Kidney tubule cell (primary cell): ENCODE measurements at regions not wholly inside any gene's neighbourhood (a gene's known extent, or its start where the extent isn't known, plus 50 kb on each side); places are given as distances from the start of the nearest gene placed in this dataset.
"Not testable (repeated sequence)": the region's sequence is repeated elsewhere in the genome, so short reads cannot be mapped to it uniquely, and the experiment has no call there.

Source experiments
- DNase-seq: peaks from one replicate; pipeline ENCODE4 v3.0.0-alpha.2; 2018; ENCODE audit warnings: low spot score

GRCh38 chr2:60247471-60247870 lies 306.0 kb downstream of the BCL11A start:
- DNase-seq = no peak

DNA sequence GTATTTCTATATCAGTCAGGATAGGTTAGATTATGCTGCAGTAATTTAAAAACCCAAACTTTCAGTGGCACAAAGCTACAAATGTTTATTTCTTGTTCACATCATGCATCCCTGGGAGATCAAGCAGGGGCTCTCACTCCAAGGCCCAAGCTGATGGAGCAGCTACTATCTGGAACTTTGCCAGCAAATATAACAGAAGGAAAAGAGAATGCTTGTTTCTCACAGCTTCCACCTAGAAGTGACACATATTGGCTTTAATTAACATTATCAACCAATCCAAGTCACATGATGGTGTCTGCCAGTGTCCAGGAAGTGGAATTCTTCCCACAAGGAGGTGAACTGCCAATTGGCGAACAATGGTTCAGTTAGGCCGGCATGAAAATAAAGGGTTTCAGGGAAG lies 306.9 kb downstream of the BCL11A start:
- no peak for DNase-seq

DNA sequence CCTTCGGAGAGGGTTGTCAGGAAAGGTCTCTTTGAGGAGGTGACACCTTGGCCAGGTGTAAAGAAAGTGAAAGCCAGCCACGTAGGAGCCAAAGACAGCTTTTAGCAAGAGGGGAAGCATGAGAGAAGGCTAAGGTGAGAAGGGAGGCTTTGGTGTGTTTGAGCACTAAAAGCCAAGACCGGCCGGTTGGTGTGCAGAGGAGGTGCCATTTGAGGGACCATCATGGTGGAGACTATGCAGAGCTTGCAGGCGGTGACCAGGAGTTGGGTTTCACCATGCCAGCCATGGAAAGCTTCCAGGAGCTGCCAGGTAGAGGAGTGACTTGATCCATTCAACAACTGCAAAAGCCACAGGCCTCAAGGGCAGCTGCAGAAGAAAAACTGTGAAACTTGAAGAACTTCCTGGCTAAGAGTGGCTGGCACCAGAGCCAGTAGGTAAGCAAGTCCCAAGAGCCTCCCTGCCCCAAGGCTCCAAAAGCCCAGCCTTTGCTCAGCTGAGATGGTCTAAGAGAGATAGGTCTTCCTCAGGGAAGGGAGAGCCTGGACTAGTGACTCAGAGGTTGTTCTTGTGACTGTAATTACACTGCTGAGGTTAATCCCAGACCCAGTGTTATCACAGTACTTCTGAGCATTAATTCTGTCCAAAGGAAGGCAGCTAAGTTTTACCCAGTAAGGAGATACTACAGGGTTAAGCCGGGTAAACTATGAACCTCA lies 319.0 kb downstream of the BCL11A start:
- no peak for DNase-seq

DNA sequence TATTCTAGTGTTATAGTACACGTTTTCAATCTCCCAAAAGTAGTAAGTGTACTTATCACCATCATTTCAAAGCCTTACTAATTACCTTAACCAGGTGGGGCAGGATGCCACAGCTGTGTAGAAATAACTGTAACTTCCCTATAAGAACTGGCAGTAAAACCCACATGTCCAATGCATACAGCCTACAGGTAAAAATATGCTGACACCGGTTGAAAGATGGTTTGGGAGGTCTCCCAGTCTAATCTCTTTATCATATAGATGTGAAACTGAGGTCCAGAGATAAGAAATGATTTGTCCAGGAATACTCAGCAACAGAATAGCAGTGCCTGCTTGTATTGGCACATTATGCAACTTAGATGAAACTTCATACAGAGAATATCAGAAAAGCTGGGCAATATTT lies 322.9 kb downstream of the BCL11A start:
- no peak for DNase-seq

GRCh38 chr2:60230037-60230436 lies 323.4 kb downstream of the BCL11A start:
- no peak for DNase-seq

DNA sequence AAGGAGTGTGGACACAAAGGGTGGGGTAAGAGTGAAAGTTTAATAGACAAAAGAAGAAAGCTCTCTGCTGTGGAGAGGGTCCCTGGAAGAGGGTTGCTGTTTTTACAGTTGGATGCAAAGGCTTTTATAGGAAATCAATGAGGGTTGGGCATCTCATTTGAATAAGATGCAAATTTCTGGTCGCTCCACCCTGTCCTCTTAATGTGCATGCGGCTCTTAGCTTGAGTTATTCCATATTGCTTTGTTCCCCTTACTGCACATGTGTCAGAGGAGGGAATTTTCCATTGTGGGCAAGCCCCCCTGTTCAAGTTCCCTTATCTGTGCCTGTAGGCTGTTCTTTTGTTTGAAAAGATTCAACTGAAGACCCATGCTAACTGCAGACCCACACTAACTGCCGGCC lies 326.5 kb downstream of the BCL11A start:
- DNase-seq = no peak

- no peak for DNase-seq
Observed at GRCh38 chr2:60226191-60226590, 327.3 kb downstream of the BCL11A start.

DNA sequence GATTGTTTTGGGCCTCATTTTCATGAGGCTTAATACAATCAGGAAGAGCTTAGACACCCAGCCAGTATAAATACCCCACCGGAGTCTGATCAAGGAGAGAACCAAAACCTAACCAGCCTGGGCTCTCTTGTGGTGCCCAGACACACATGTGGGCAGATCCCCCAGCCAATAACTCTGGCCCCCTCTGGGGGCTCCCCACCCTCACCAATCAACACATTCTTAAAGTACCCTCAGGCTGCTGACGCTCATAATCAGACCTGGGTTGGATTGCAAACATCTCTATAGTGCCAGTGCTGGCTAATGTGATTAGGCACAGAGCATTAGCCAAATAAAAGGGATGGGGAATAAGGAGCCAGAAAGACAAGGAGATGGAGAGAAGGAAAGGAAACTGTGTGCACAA lies 329.6 kb downstream of the BCL11A start:
- no peak for DNase-seq

DNA sequence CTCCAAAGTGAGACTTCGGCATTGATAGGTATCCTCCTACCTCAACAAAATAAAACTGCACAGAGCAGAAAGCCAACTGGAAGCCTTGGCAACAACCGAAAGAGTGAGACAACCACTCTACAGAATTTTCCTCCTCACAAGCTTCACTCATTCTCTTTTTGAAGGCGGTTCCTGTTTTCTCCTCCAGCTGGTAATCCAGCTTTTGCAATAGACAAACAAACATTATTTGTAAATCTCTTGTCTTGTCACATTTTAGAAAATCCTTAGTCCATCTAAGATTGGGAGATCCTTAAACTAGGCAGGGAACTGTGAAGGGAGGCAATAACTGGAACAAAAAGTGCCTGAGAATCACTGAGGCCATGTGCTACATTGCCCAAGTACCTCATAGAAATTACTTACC lies 332.4 kb downstream of the BCL11A start:
- no peak for DNase-seq

DNA sequence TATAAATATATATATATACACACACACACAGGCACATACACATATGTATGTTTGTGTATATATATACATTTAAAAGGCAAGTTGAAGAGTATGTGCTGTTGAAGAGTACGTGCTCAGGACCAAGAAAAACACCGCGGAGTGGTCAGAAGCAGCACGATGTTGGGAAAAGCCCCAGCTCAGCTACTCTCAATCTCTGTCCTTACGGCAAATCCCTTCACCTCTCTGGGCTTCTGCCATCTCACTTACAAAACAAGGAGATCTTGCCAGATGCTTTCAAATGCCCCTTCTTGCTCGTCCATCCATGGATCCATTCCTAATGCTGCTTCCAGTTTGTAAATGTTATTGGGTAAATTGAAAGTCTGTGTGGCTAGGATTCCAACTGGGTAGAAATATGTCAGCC lies 333.9 kb downstream of the BCL11A start:
- no peak for DNase-seq

DNA sequence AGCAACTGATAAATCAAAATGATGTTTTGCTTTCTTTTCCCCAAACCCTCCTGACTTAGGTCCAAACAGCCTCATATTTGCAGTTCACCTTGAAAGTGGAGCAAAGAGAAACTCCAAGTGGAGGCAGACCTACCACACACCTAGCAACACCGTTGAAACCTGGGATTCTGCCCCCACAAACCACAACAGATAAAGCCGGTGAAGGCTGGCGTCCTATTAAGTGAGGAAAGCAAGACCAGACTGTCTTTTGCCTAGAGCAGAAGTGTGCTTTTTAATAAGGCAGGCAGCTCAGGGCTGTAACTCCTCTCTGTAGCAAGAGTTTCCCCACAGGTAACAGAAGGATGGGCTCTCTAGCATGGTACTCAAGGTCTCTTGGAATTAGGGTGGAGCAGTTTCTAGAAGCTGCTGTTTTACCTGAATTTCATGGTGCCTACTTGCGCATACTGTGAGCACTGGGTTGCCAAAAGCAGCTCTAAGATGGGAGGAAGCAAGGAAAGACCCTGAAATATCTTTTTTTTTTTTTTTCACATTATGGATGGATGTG lies 336.9 kb downstream of the BCL11A start:
- DNase-seq = no peak

DNA sequence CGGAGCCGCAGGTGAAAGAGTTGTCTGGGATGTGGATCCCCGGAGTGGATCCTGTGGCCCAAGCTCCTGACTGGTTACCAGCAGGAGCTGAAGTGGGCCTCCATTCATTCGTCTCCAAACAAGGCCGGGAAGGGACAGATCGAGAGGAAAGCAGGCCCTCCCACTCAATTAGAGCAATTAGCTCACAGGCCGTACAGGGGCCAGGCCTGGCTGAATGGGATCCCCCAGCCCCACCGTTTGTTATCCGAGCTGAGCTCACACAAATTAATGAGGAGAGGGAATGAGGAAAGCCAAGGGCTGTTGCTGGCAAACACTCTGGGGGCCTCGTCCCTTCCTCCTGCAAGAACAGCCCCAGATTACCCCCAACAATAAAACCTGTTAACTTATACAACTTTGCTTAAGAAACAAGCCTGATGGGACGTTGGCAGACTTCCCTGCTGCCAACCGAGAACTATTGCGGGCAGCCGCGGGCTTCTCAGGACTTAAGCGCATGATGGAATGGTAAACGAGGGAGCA lies 338.0 kb downstream of the BCL11A start:
- no peak for DNase-seq

- DNase-seq = no peak
Observed at GRCh38 chr2:60214626-60214875, 338.9 kb downstream of the BCL11A start.

DNA sequence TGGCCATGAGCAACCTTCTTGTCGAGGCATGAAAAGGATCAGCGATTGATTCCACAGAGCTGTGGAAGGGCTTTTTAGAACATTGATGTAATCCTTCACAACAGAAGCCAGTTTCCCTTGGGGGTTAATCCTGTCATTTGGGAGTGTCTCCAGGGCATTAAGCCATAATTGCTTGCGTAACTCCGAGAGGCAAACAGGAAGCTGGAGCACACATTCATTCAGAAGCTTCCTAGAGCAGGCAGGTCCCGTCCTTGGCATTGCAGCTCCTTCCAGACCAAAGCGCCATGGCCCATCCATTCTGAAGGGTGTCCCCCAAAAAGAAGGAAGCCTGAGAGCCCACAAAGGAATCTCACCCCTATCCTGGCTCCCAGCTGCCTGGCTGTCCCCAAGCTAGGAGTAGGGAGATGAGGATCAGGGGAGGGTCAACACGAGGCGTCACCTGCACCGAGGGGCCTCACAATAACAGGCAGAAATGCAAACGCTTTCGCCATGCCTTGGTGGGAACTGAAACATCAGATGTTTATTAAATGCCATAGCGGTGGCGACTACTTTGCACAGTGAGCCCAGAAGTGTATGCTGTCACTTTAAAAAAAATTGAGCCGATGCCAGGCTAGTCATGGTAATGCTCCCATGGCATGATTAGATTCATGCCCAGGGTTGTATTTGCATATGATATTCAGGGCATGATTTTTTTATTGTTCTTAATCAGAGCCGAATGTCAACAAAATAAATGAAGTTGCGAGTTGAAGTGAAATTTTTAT lies 339.4 kb downstream of the BCL11A start:
- DNase-seq = peak; percentile 3

DNA sequence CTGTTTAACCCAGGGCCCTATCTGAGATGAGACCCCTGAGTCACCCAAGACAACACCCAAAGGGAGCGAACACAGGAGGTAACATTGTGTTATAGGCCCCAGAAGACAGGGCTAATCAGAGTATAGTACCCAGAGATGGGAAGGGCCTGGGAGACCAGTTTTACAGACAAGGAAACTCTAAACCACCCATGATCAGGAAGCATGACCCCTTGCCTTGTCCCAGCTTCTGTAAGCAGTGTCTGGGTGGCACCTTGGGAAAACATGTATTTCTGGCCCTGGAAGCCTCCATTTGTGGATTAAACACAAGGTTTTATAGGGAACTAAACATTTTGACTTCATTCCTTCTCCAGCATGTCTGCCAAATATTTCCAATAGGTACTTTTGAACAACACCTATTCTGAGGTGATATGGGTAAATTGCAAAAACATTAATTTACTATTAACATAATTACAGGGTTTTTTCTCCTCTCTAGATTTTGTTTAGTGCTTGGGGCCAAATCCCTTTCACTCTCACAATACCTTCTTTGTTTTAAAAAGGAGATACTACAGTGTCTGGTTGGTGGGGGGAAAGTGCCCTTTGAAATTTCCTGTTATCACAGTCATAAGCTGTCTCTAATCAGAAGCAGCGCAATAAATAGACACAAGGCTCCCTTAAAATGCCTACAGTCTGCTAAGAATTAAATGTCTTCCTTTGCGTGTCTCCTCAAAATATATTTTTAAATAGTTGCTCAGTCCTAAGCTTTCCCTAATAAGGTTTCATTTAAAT lies 341.1 kb downstream of the BCL11A start:
- no peak for DNase-seq

DNA sequence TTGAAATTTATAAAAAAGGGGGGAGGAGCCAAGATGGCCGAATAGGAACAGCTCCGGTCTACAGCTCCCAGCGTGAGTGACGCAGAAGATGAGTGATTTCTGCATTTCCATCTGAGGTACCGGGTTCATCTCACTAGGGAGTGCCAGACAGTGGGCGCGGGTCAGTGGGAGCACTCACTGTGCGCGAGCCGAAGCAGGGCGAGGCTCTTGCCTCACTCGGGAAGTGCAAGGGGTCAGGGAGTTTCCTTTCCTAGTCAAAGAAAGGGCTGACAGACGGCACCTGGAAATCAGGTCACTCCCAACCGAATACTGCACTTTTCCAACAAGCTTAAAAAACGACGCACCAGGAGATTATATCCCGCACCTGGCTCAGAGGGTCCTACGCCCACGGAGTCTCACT lies 364.4 kb downstream of the BCL11A start:
- not testable (repeated sequence) for DNase-seq

DNA sequence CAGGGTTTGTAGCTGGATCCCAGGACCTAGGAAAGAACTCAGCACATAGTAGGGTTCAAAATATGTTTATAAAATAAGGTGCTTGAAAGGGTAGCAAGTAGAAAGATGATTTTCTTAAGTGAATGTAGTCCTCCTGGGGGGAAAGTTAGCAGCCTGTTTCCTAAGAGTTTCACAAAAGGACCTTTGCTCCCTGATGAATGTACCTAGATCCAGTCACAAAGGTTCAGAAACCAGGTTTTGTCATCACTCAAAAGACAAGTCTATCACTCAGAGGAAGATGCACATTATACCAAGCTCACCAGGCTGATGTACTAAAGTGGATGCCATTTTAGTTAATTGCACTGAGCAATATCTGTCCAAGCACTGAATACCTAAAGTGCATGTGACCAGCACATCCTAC lies 378.2 kb downstream of the BCL11A start:
- no peak for DNase-seq

DNA sequence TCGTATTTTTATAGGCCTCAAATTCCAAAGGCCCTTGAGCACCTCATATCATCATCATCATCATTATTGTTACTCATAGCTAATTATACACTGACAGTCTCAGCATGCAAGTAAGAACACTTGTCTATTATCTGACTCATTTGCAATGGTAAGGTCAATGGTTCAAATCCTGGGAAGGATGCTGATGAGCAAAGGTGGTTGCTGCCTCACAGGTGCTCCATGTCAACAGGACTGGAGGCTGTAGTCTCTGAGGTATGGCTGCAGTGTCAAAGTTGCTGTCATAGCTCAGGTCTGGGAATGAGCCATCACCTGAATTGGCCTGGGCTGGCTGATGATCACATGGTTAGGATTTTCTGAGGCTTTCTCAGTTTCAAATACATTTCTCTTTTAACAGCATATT lies 379.3 kb downstream of the BCL11A start:
- DNase-seq = no peak

GRCh38 chr2:60172801-60173200 lies 380.7 kb downstream of the BCL11A start:
- DNase-seq = no peak

DNA sequence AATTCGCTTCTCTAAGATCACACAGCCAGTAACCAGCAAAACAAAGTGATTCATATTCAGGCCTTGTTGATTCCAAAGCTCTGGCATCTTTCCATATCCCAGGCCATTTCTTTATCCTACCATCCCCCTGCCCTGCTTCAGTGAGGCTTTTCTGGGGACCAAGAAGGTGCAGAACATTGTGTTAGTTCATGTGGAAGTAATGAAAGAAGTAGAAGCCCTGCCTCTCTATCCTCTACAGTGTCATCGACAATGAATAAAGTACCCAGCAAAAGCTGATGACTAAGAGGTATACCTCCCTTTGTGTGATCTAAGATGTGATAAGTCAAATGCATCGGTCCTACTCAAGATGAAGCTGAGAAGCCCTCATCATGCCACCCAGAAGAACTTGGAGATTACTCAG lies 383.2 kb downstream of the BCL11A start:
- no peak for DNase-seq

DNA sequence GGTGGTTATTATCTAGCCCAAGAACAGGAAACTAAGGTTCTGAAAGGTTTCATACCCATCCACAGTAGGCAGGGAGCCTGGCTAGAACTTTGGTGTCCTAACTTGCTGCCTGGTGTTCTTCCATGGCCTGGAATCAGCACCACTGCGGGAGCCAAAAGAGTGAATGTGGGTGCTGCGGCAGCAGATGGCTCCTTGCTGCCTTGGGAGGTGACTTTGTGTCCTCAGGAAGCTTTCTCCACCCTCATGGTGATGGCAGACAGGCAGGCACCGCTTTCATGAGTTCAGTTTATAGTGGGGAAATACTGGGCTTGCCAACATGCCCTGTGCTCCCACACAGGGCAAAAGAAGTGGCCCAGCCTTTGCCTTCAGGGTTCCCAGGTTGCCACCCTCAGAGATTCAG lies 385.2 kb downstream of the BCL11A start:
- no peak for DNase-seq

GRCh38 chr2:60167089-60167488 lies 386.4 kb downstream of the BCL11A start:
- no peak for DNase-seq

GRCh38 chr2:60163691-60164090 lies 389.8 kb downstream of the BCL11A start:
- no peak for DNase-seq
